ENCODE measurements at regions not wholly inside any gene's neighbourhood (a gene's known extent, or its start where the extent isn't known, plus 50 kb on each side); places are given as distances from the start of the nearest gene placed in this dataset.

GRCh38 chr7:4531236-4531635 lies 150.9 kb upstream of the FOXK1 start:
- TF ChIP-seq CTCF (tag by site-specific recombination; IDR thresholded peaks at IDR 0.05) (no peak), YY1 (tag by site-specific recombination; IDR thresholded peaks at IDR 0.05) (no peak), ZNF184 (tag by site-specific recombination; IDR thresholded peaks at IDR 0.05) (no peak), ZNF214 (tag by site-specific recombination; IDR thresholded peaks at IDR 0.05; ENCODE audit: borderline replicate concordance) (no peak)

All from HEK293 (cell line).